ENCODE measurements at regions not wholly inside any gene's neighbourhood (a gene's known extent, or its start where the extent isn't known, plus 50 kb on each side); places are given as distances from the start of the nearest gene placed in this dataset.

DNA sequence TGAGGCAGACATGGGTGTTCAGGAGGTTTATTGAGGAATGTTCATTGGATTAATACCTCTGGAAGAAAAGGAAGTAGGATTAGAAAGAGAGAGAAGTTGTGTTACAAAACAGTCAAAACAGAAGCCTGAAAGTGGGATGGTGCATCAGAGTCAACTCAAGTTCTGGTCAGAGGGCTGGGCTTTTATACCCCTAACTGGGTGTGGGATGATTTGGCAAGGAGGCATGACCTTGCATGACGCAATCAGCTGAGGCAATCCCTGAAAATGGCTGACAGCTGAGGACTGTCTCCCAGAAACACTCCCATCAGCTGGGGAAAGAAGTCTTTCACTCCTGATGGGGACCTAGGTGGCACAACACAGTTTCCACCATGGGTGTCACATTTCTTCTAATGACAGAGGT, 818.2 kb downstream of the SATB2 start:
- TF ChIP-seq, protein P1, sequence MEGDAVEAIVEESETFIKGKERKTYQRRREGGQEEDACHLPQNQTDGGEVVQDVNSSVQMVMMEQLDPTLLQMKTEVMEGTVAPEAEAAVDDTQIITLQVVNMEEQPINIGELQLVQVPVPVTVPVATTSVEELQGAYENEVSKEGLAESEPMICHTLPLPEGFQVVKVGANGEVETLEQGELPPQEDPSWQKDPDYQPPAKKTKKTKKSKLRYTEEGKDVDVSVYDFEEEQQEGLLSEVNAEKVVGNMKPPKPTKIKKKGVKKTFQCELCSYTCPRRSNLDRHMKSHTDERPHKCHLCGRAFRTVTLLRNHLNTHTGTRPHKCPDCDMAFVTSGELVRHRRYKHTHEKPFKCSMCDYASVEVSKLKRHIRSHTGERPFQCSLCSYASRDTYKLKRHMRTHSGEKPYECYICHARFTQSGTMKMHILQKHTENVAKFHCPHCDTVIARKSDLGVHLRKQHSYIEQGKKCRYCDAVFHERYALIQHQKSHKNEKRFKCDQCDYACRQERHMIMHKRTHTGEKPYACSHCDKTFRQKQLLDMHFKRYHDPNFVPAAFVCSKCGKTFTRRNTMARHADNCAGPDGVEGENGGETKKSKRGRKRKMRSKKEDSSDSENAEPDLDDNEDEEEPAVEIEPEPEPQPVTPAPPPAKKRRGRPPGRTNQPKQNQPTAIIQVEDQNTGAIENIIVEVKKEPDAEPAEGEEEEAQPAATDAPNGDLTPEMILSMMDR (IDR thresholded peaks at IDR 0.05; ENCODE audit: insufficient read depth, low read length, poor library complexity, severe bottlenecking) = no peak
- no peak for DNase-seq (ENCODE audit: low read depth)
- H3K4me3 ChIP-seq (ENCODE audit: low read depth, low read length) = no peak overlapping the region
- no peaks in the 10 kb centered on the region for H3K36me3 ChIP-seq (ENCODE audit: control insufficient read depth, insufficient read depth, low read length)
- no peaks in the 10 kb centered on the region for H3K27me3 ChIP-seq (ENCODE audit: control insufficient read depth, insufficient read depth, low read length)

DNA sequence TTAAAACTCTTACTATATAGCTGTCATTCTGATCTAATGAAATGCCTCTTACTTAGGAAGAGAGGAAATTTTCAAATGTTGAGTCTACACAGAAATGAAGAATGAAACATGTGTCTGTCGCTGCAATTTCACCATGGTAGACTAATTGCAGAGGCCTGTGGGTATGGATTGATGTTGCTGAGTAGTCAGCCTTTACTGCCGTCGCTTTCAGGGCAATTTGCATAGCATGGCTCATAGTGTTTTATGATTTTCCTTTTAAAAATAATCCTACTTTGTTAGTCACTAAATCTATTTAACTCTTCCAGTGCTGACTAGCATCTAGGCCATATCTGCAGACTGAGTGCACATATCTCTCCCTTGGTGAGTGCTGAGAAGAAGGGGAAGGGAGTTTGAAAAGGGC, 819.2 kb downstream of the SATB2 start:
- TF ChIP-seq, protein P1 (IDR thresholded peaks at IDR 0.05; ENCODE audit: insufficient read depth, low read length, poor library complexity, severe bottlenecking) = no peak
- Histone ChIP-seq H3K36me3 (ENCODE audit: control insufficient read depth, insufficient read depth, low read length) (no peaks in the 10 kb centered on the region), H3K4me3 (ENCODE audit: low read depth, low read length) (no peak overlapping the region), H3K27me3 (ENCODE audit: control insufficient read depth, insufficient read depth, low read length) (no peaks in the 10 kb centered on the region)
- DNase-seq (ENCODE audit: low read depth) = no peak

DNA sequence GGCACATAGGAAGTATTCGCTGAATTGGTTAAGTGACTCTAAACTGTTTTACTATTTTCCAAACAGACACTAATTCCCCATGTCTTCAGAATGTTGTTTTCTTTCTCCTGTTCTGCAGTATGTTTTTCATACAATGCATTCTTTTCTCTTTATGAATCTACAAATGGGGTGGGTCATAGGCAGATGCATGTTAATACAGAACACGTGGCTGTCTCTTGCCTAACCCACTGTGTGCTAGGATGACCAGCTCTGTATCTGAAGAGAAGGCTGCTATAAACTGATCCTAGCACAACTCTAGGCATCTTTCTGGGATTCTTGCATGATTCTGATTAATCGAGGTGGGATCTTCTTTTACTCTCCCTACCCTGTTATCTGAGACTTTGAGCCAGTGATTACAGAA, 826.0 kb downstream of the PLCL1 start:
- TF ChIP-seq, protein P1 (IDR thresholded peaks at IDR 0.05; ENCODE audit: insufficient read depth, low read length, poor library complexity, severe bottlenecking) = no peak
- H3K4me3 ChIP-seq (ENCODE audit: low read depth, low read length) = no peak overlapping the region
- DNase-seq (ENCODE audit: low read depth) = no peak

DNA sequence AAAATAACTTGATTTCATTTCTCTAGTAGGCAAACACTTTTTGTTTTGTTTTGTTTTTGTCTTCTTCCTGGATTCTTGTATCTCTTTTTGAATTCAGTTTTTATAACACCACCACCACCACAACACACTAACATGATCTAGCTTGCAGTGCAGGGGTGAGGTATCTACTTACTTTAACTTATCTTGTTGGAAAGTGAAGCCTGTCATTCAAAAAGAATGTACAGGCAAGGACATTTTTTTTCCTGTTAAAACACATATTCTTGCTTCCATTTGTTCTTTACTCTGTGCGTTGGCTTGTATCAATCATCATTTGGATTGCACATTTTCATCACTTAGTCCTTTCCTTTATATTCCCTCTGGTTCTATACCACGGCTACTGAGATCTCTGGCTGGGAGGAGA, 824.2 kb downstream of the PLCL1 start:
- no peak overlapping the region for H3K4me3 ChIP-seq (ENCODE audit: low read depth, low read length)
- H3K27me3 ChIP-seq (ENCODE audit: control insufficient read depth, insufficient read depth, low read length) = no peaks in the 10 kb centered on the region
- DNase-seq (ENCODE audit: low read depth) = no peak
- TF ChIP-seq, protein P1 (IDR thresholded peaks at IDR 0.05; ENCODE audit: insufficient read depth, low read length, poor library complexity, severe bottlenecking) = no peak
- no peaks in the 10 kb centered on the region for H3K36me3 ChIP-seq (ENCODE audit: control insufficient read depth, insufficient read depth, low read length)

More for the DNA sequence above, 826.0 kb downstream of the PLCL1 start:
- Histone ChIP-seq H3K36me3 (ENCODE audit: control insufficient read depth, insufficient read depth, low read length) (no peaks in the 10 kb centered on the region), H3K27me3 (ENCODE audit: control insufficient read depth, insufficient read depth, low read length) (no peaks in the 10 kb centered on the region)

DNA sequence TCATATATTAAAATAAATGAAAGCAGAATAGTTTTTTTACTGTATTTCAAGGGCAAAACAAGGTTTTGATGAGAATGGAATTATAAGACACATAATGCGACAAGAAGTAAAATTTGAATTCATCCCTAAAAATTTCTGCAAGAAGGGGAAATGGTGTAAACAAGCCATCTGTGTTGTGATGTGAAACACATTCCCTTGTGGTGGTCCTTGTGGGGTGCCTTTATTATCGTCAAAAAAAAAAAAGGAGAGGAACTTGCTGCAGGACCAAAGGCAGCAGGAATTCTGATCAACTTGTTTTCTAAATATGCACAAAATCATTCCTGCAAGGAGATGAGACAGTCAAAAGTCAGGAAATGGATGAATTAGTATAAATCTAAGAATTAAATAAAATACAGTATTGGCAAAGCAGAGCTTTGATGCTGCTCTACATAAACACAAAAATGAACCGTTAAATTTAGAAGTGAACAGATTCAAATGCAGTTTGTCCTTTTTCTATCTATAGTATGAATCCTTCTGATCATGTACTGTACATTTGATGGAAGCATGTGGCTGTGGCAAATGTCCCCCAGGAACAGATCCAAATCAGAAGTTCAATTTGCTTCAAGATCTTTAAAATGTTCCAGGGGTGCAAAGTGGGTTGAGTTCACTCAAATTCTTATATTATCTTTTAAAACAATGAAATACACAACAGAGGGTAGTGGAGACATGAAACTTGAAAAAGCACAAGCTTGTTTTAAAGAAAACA, 818.8 kb downstream of the PLCL1 start:
- TF ChIP-seq, protein P1 (IDR thresholded peaks at IDR 0.05; ENCODE audit: insufficient read depth, low read length, poor library complexity, severe bottlenecking) = no peak

DNA sequence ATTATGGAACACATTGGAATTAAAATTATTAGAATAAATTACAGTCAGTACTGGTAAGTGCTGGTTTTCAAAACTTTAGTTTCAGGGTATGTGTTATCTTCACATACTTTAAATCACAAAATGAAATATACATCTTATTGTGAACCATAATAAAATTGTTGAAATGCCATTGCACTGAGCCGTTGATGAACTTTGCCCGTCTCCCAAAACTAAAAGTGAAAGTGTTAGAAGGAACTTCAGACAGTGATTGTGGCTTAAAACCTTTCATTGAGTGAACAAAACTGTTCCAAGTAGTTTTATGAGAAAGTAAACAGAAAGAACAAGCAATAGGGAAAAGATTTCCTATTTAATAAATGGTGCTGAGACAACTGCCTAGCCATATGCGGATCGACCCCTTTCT, 811.6 kb downstream of the PLCL1 start:
- Histone ChIP-seq H3K4me3 (ENCODE audit: low read depth, low read length) (no peak overlapping the region), H3K36me3 (ENCODE audit: control insufficient read depth, insufficient read depth, low read length) (no peaks in the 10 kb centered on the region), H3K27me3 (ENCODE audit: control insufficient read depth, insufficient read depth, low read length) (no peaks in the 10 kb centered on the region)
- DNase-seq (ENCODE audit: low read depth) = peak; percentile 4
- TF ChIP-seq, protein P1 (IDR thresholded peaks at IDR 0.05; ENCODE audit: insufficient read depth, low read length, poor library complexity, severe bottlenecking) = no peak

More for the DNA sequence above, 818.8 kb downstream of the PLCL1 start:
- H3K4me3 ChIP-seq (ENCODE audit: low read depth, low read length) = no peak overlapping the region
- no peak for DNase-seq (ENCODE audit: low read depth)
- no peaks in the 10 kb centered on the region for H3K36me3 ChIP-seq (ENCODE audit: control insufficient read depth, insufficient read depth, low read length)
- H3K27me3 ChIP-seq (ENCODE audit: control insufficient read depth, insufficient read depth, low read length) = no peaks in the 10 kb centered on the region
